HepG2 (cell line): ENCODE measurements at regions not wholly inside any gene's neighbourhood (a gene's known extent, or its start where the extent isn't known, plus 50 kb on each side); places are given as distances from the start of the nearest gene placed in this dataset.

Source experiments
- ATAC-seq: fragments of 200-7000 bp; cut with Tn5 transposase; 3 replicates; pipeline ENCODE4 v1.9.1; 2020; ENCODE audit warnings: mild to moderate bottlenecking, moderate library complexity
- BruUV-seq: library from RNA; stranded (reverse); fragments of 400-500 nt; replicated peaks from 2 replicates; lab custom pipeline; 2021; lab: Mats Ljungman, UMichigan
- CTCF ChIA-PET: fragments of 300-600 bp; formaldehyde crosslinking; extraction: SDS; loops from one replicate; lab custom pipeline; 2021; ENCODE audit warnings: low total read pairs, inconsistent platforms, low intra/inter-chr PET ratio; lab: Yijun Ruan, JAX
- POLR2A ChIA-PET: fragments of 350-600 bp; sonication (Branson Sonifier 250); formaldehyde crosslinking; loops from one replicate; lab custom pipeline; 2020; ENCODE audit warnings: antibody characterized with exemption, inconsistent platforms; lab: Yijun Ruan, JAX
- DNase-seq: peaks from one replicate; pipeline ENCODE4 v3.0.0-alpha.2; 2015; ENCODE audit warnings: low spot score
- FAIRE-seq: peaks from 3 replicates; lab custom pipeline; 2011; peaks lifted over from hg19 to GRCh38; lab: Jason Lieb, UNC
- H2AFZ ChIP-seq: one replicate; pipeline ENCODE4 v1.6.1; 2011; ENCODE audit warnings: low read length, inconsistent platforms
- H3K27ac ChIP-seq: fragments of 300-600 bp; 3 replicates; pipeline ENCODE4 v1.8.0; 2011; ENCODE audit warnings: mixed run types, mild to moderate bottlenecking, mixed read lengths, low read length, inconsistent platforms; ENCODE audit not compliant: insufficient read depth; ENCODE audit errors: extremely low read length
- H3K27me3 ChIP-seq, 2 experiments: fragments of 200-600 bp in 1 of 2; 2 replicates in 1 of 2; 3 replicates in 1 of 2; pipeline versions ENCODE4 v1.6.0 to v1.8.0; 2011; ENCODE audit warnings: low read length in 2 of 2, mild to moderate bottlenecking in 2 of 2, moderate library complexity in 2 of 2, inconsistent platforms in 1 of 2; ENCODE audit not compliant: insufficient read depth in 2 of 2, control insufficient read depth in 1 of 2
- H3K36me3 ChIP-seq, 2 experiments: fragments of 200-600 bp in 1 of 2; replicated peaks in 1 of 2; 2 replicates in 1 of 2; 3 replicates in 1 of 2; pipeline versions ENCODE4 v1.5.1 to v1.8.0; 2011; ENCODE audit warnings: low read length in 2 of 2, inconsistent platforms in 1 of 2; ENCODE audit not compliant: insufficient read depth in 2 of 2, control insufficient read depth in 1 of 2
- H3K4me1 ChIP-seq: 2 replicates; pipeline ENCODE4 v1.5.1; 2012; ENCODE audit warnings: low read length, inconsistent platforms; ENCODE audit not compliant: insufficient read depth
- H3K4me2 ChIP-seq: 2 replicates; pipeline ENCODE4 v1.6.0; 2011; ENCODE audit warnings: low read depth, low read length, inconsistent platforms
- H3K4me3 ChIP-seq, 3 experiments: fragments of 200-600 bp in 1 of 3; sonication (generic), shearing (Covaris generic) in 1 of 3; replicated peaks in 1 of 3; 2 replicates each; pipeline ENCODE4 v1.5.1; 2011 to 2016; ENCODE audit warnings: low read length in 3 of 3, inconsistent platforms in 2 of 3, low read depth in 2 of 3, mild to moderate bottlenecking in 2 of 3, control low read depth in 1 of 3, mixed read lengths in 1 of 3; ENCODE audit not compliant: insufficient read depth in 1 of 3
- H3K79me2 ChIP-seq: one replicate; pipeline ENCODE4 v1.6.1; 2011; ENCODE audit warnings: low read length, inconsistent platforms; ENCODE audit not compliant: insufficient read depth
- H3K9ac ChIP-seq: 2 replicates; pipeline ENCODE4 v1.6.0; 2011; ENCODE audit warnings: mild to moderate bottlenecking, low read depth, low read length, inconsistent platforms; ENCODE audit not compliant: insufficient read depth
- H3K9me3 ChIP-seq: 2 replicates; pipeline ENCODE4 v1.5.1; 2012; ENCODE audit warnings: mild to moderate bottlenecking, low read length
- H4K20me1 ChIP-seq: 2 replicates; pipeline ENCODE4 v1.6.0; 2011; ENCODE audit warnings: inconsistent platforms, mild to moderate bottlenecking, low read length, moderate library complexity; ENCODE audit not compliant: insufficient read depth
- ATF1 ChIP-seq: IDR thresholded peaks from 2 replicates; pipeline ENCODE4 v1.6.1; 2016; ENCODE audit warnings: mild to moderate bottlenecking, control low read depth
- HCFC1 ChIP-seq: fragments of 150-350 bp; IDR thresholded peaks from 2 replicates; pipeline ENCODE4 v1.6.1; 2014; ENCODE audit warnings: low read depth, low read length
- HMGA1 ChIP-seq: sonication (generic); formaldehyde crosslinking; conservative IDR thresholded peaks from 2 replicates; pipeline ENCODE4 v1.4.0; 2020; ENCODE audit warnings: missing genetic modification reagents
- ISL2 ChIP-seq: sonication (generic); formaldehyde crosslinking; IDR thresholded peaks from 2 replicates; pipeline ENCODE4 v1.5.0; 2020; ENCODE audit warnings: missing genetic modification reagents
- MAFF ChIP-seq: IDR thresholded peaks from 2 replicates; pipeline ENCODE4 v1.6.1; 2011; ENCODE audit warnings: low read depth, low read length, improper control_type of control experiment
- MAZ ChIP-seq, 2 experiments: sonication (generic) in 1 of 2; formaldehyde crosslinking in 1 of 2; IDR thresholded peaks; 2 replicates each; pipeline versions ENCODE4 v1.5.0 to v1.6.1; 2012 to 2020; ENCODE audit warnings: low read depth in 2 of 2, mild to moderate bottlenecking in 2 of 2, borderline replicate concordance in 1 of 2, improper control_type of control experiment in 1 of 2, low read length in 1 of 2, missing genetic modification reagents in 1 of 2, moderate library complexity in 1 of 2
- NCOA2 ChIP-seq: sonication (generic); formaldehyde crosslinking; IDR thresholded peaks from 2 replicates; pipeline ENCODE4 v1.8.0; 2022; ENCODE audit warnings: inconsistent platforms
- NR2F1 ChIP-seq, 2 experiments: fragments of 450-650 bp in 1 of 2; formaldehyde crosslinking in 1 of 2; IDR thresholded peaks; 2 replicates each; pipeline versions ENCODE4 v1.5.0 to v1.6.1; 2016 to 2020; ENCODE audit warnings: mild to moderate bottlenecking in 1 of 2, missing compliant biosample characterization in 1 of 2, missing genetic modification reagents in 1 of 2, moderate library complexity in 1 of 2
- RAD21 ChIP-seq: fragments of 450-650 bp; formaldehyde crosslinking; IDR thresholded peaks from 2 replicates; pipeline ENCODE4 v1.5.0; 2020; ENCODE audit warnings: mild to moderate bottlenecking
- RNF2 ChIP-seq: fragments of 450-650 bp; conservative IDR thresholded peaks from 2 replicates; pipeline ENCODE4 v1.6.1; 2016; ENCODE audit warnings: low read depth
- SNRNP70 ChIP-seq: fragments of 200-400 bp; formaldehyde crosslinking; IDR thresholded peaks from 2 replicates; pipeline ENCODE4 v1.6.1; 2017; ENCODE audit warnings: mild to moderate bottlenecking, low read depth, low read length, moderate library complexity
- THAP9 ChIP-seq: sonication (generic); formaldehyde crosslinking; IDR thresholded peaks from 2 replicates; pipeline ENCODE4; 2020; ENCODE audit warnings: missing genetic modification reagents, mild to moderate bottlenecking, borderline replicate concordance
- ZNF331 ChIP-seq: sonication (generic); formaldehyde crosslinking; IDR thresholded peaks from 2 replicates; pipeline ENCODE4 v1.4.0; 2020; ENCODE audit warnings: missing genetic modification reagents
- ZNF383 ChIP-seq: sonication (generic); formaldehyde crosslinking; IDR thresholded peaks from 2 replicates; pipeline ENCODE4 v1.4.0; 2020; ENCODE audit warnings: missing genetic modification reagents, mild to moderate bottlenecking, borderline replicate concordance
- ZNF446 ChIP-seq: sonication (generic); formaldehyde crosslinking; IDR thresholded peaks from 2 replicates; pipeline ENCODE4 v1.5.0; 2020; ENCODE audit warnings: mild to moderate bottlenecking, missing genetic modification reagents
- ZNF549 ChIP-seq: sonication (generic); formaldehyde crosslinking; IDR thresholded peaks from 2 replicates; pipeline ENCODE4 v1.5.0; 2020; ENCODE audit warnings: missing genetic modification reagents
- ZNF580 ChIP-seq: IDR thresholded peaks from 2 replicates; pipeline ENCODE4 v1.6.1; 2016; ENCODE audit warnings: low read depth, borderline replicate concordance
- ZNF607 ChIP-seq: sonication (generic); formaldehyde crosslinking; IDR thresholded peaks from 2 replicates; pipeline ENCODE4 v1.5.1; 2020; ENCODE audit warnings: missing genetic modification reagents, mild to moderate bottlenecking, borderline replicate concordance
- ZNF737 ChIP-seq: sonication (generic); formaldehyde crosslinking; IDR thresholded peaks from 2 replicates; pipeline ENCODE4 v1.5.0; 2020; ENCODE audit warnings: missing genetic modification reagents, mild to moderate bottlenecking, borderline replicate concordance
- WGBS: methylation state at CpG from one replicate; pipeline ENCODE4 v1.1.6; 2017; ENCODE audit warnings: low lambda C conversion rate; 5-methylcytosine and 5-hydroxymethylcytosine counted together
- in situ Hi-C: cut with HindIII; loops from 2 replicates; pipeline ENCODE4 v1.10.0; 2017; ENCODE audit warnings: low pct_unique_long_range_greater_than_20kb; ENCODE audit not compliant: extremely low pct_ligation_motif_present
- intact Hi-C: fragments of 100-400 bp; cut with micrococcal nuclease; formaldehyde crosslinking; loops from one replicate; pipeline ENCODE4 v1.10.0; 2022; ENCODE audit not compliant: unreplicated experiment
- TF ChIP-seq, protein P1 (sequence below): sonication (generic); formaldehyde crosslinking; IDR thresholded peaks from 2 replicates; pipeline ENCODE4 v1.5.0; 2020; ENCODE audit warnings: missing genetic modification reagents, mild to moderate bottlenecking, borderline replicate concordance

DNA sequence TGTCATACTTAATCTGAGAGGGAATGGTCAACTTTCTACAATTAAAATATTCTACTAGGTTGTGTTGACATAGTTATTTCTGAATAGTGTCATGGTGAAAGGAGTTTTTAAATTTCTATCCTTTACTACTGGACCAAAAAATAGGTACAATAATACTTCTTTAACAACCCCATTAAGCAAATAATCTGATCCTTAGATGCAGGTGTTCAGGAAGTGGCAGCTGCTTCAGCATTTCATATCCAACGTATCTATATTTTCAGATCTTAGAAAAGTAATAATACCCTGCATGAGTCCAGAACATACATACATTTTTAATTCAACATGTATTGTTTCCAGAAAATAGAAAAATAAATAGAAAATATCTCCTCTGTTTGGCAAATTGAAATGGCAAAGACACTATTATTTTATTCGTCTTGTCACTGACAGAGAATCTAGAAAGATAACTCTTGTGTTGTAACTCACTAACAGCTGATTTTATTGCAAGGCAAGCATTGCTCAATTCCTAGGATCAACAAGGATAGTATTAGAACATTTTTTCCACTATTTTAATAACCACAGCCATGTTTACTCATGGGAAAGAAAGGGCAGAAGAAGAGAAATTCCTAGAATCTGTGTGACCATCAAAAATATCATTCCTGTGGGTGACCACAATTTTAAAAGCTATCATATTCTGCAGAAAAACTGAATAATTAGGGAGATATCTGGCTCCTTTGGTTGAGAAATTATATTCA is 159.3 kb upstream of the CNTNAP2 start:
- H3K4me1 ChIP-seq: no peaks in the 10 kb centered on the region
- TF ChIP-seq MAFF: no peak
- TF ChIP-seq, protein P1, sequence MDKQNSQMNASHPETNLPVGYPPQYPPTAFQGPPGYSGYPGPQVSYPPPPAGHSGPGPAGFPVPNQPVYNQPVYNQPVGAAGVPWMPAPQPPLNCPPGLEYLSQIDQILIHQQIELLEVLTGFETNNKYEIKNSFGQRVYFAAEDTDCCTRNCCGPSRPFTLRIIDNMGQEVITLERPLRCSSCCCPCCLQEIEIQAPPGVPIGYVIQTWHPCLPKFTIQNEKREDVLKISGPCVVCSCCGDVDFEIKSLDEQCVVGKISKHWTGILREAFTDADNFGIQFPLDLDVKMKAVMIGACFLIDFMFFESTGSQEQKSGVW (CRISPR knock-in tag): no peak
- TF ChIP-seq ZNF580 (CRISPR knock-in tag): no peak
- no peak for TF ChIP-seq ATF1 (CRISPR knock-in tag)
- no peak for TF ChIP-seq ZNF383 (CRISPR knock-in tag)
- TF ChIP-seq ZNF331 (CRISPR knock-in tag): no peak
- no peak for TF ChIP-seq ZNF549
- TF ChIP-seq NCOA2: no peak
- TF ChIP-seq MAZ (IDR thresholded peaks at IDR 0.05; ENCODE audit: borderline replicate concordance, low read depth, low read length): no peak
- no peak for TF ChIP-seq MAZ (CRISPR knock-in tag; IDR thresholded peaks at IDR 0.05; ENCODE audit: low read depth)
- TF ChIP-seq HMGA1 (CRISPR knock-in tag): no peak
- TF ChIP-seq ZNF446 (CRISPR knock-in tag): no peak
- TF ChIP-seq ISL2 (CRISPR knock-in tag): no peak
- TF ChIP-seq SNRNP70: no peak
- no peak for TF ChIP-seq NR2F1 (CRISPR knock-in tag; IDR thresholded peaks at IDR 0.05)
- no peak for TF ChIP-seq THAP9 (CRISPR knock-in tag)
- TF ChIP-seq RNF2: no peak
- no peak for TF ChIP-seq HCFC1
- no peak for TF ChIP-seq ZNF737
- no peak for TF ChIP-seq ZNF607 (CRISPR knock-in tag)
- TF ChIP-seq RAD21 (CRISPR knock-in tag): no peak
- H2AFZ ChIP-seq: no peak overlapping the region
- no peak overlapping the region for H3K4me2 ChIP-seq
- in situ Hi-C loops (no loop called here), intact Hi-C loops (no loop called here)
- WGBS: 6% methylated on average over 2 of the region's 2 CpGs
- H3K27ac ChIP-seq: no peak overlapping the region
- H3K4me3 ChIP-seq: no peak overlapping the region
- ChIA-PET CTCF (no interaction called here), POLR2A (no interaction called here)
- H3K9me3 ChIP-seq: peaks cover 86% of the 10 kb centered on the region
- H3K36me3 ChIP-seq: no peaks in the 10 kb centered on the region
- no peaks in the 10 kb centered on the region for H4K20me1 ChIP-seq
- no peak overlapping the region for H3K9ac ChIP-seq
- no peaks in the 10 kb centered on the region for H3K27me3 ChIP-seq
- H3K79me2 ChIP-seq: no peaks in the 10 kb centered on the region
- ATAC-seq (no peak), DNase-seq (no peak), FAIRE-seq (no peak)
- no TSS peak for BruUV-seq
